GM12864 (cell line): ENCODE measurements at regions not wholly inside any gene's neighbourhood (a gene's known extent, or its start where the extent isn't known, plus 50 kb on each side); places are given as distances from the start of the nearest gene placed in this dataset.

Experiments used
- DNase-seq: peaks from one replicate; pipeline ENCODE4 v3.0.0-alpha.2; 2011; ENCODE audit warnings: low read depth
- H3K4me3 ChIP-seq: 2 replicates; pipeline ENCODE4 v1.5.1; 2011; ENCODE audit warnings: mild to moderate bottlenecking, low read depth, low read length, control low read depth
- CTCF ChIP-seq: IDR thresholded peaks from 2 replicates; pipeline ENCODE4 v1.5.1; 2011; ENCODE audit warnings: low read depth, mild to moderate bottlenecking, moderate library complexity, low read length, control low read depth, inconsistent platforms; ENCODE audit errors: missing control alignments

- no peak for DNase-seq
- H3K4me3 ChIP-seq = no peak overlapping the region
- no peak for TF ChIP-seq CTCF
These were observed 110.0 kb downstream of the LURAP1L start for GRCh38 chr9:12884736-12885395.

- TF ChIP-seq CTCF = no peak
- DNase-seq = no peak
- no peak overlapping the region for H3K4me3 ChIP-seq
These were observed 114.7 kb downstream of the LURAP1L start for GRCh38 chr9:12889402-12890106.

GRCh38 chr9:12891588-12891987 is 116.8 kb downstream of the LURAP1L start:
- DNase-seq = no peak
- no peak for TF ChIP-seq CTCF
- no peak overlapping the region for H3K4me3 ChIP-seq

- no peak for TF ChIP-seq CTCF
- DNase-seq = no peak
These were observed 128.5 kb downstream of the LURAP1L start for GRCh38 chr9:12903316-12903715.

GRCh38 chr9:12904261-12905000 is 129.6 kb downstream of the LURAP1L start:
- no peak for TF ChIP-seq CTCF
- no peak overlapping the region for H3K4me3 ChIP-seq
- DNase-seq = no peak

More at GRCh38 chr9:12903316-12903715, 128.5 kb downstream of the LURAP1L start:
- no peak overlapping the region for H3K4me3 ChIP-seq

GRCh38 chr9:12906646-12907045 is 131.8 kb downstream of the LURAP1L start:
- no peak overlapping the region for H3K4me3 ChIP-seq
- TF ChIP-seq CTCF = no peak
- DNase-seq = no peak
